ENCODE measurements at regions not wholly inside any gene's neighbourhood (a gene's known extent, or its start where the extent isn't known, plus 50 kb on each side); places are given as distances from the start of the nearest gene placed in this dataset.
"Not testable (repeated sequence)": the region's sequence is repeated elsewhere in the genome, so short reads cannot be mapped to it uniquely, and the experiment has no call there.

GRCh38 chr2:52077159-52077558, 1045.2 kb upstream of the NRXN1 start:
- no peak for DNase-seq

GRCh38 chr2:52074130-52074719, 1042.3 kb upstream of the NRXN1 start:
- no peak for DNase-seq

- peak in 1 of 2 experiments; percentile 30 for DNase-seq
Measured at GRCh38 chr2:52072949-52073348, 1041.0 kb upstream of the NRXN1 start.

- no peak for DNase-seq
Measured at GRCh38 chr2:52070665-52071064, 1038.7 kb upstream of the NRXN1 start.

- DNase-seq = no peak
Measured at GRCh38 chr2:52064234-52064633, 1032.3 kb upstream of the NRXN1 start.

GRCh38 chr2:52054824-52055223, 1022.9 kb upstream of the NRXN1 start:
- no peak for DNase-seq

GRCh38 chr2:52036853-52037252, 1004.9 kb upstream of the NRXN1 start:
- DNase-seq = no peak

- no peak for DNase-seq
Measured at GRCh38 chr2:52036024-52036423, 1004.1 kb upstream of the NRXN1 start.

- no peak for DNase-seq
Measured at GRCh38 chr2:52035391-52035790, 1003.5 kb upstream of the NRXN1 start.

- peak in 1 of 2 experiments; percentile 9 for DNase-seq
Measured at GRCh38 chr2:52034706-52035105, 1002.8 kb upstream of the NRXN1 start.

- no peak for DNase-seq
Measured at GRCh38 chr2:52022006-52022405, 990.1 kb upstream of the NRXN1 start.

GRCh38 chr2:52017646-52018235, 985.8 kb upstream of the NRXN1 start:
- DNase-seq = no peak

GRCh38 chr2:52006821-52007366, 975.0 kb upstream of the NRXN1 start:
- DNase-seq = not testable (repeated sequence)

- DNase-seq = no peak
Measured at GRCh38 chr2:52000151-52000855, 968.4 kb upstream of the NRXN1 start.

GRCh38 chr2:51998890-51999289, 967.0 kb upstream of the NRXN1 start:
- no peak for DNase-seq

GRCh38 chr2:51997571-51997970, 965.6 kb upstream of the NRXN1 start:
- peak; percentile 48 to 57 for DNase-seq

- DNase-seq = no peak
Measured at GRCh38 chr2:51995293-51995692, 963.4 kb upstream of the NRXN1 start.

GRCh38 chr2:51994123-51994763, 962.3 kb upstream of the NRXN1 start:
- DNase-seq = peak; percentile 14 to 63

GRCh38 chr2:51990684-51991083, 958.8 kb upstream of the NRXN1 start:
- DNase-seq = peak in 1 of 2 experiments; percentile 18

GRCh38 chr2:51986101-51986500, 954.2 kb upstream of the NRXN1 start:
- no peak for DNase-seq

- no peak for DNase-seq
Measured at GRCh38 chr2:51981783-51982182, 949.9 kb upstream of the NRXN1 start.

GRCh38 chr2:51976623-51977022, 944.7 kb upstream of the NRXN1 start:
- no peak for DNase-seq

GRCh38 chr2:51971136-51971535, 939.2 kb upstream of the NRXN1 start:
- DNase-seq = no peak

- DNase-seq = no peak
Measured at GRCh38 chr2:51969347-51969746, 937.4 kb upstream of the NRXN1 start.

Data from NCI-H524 (cell line).